ENCODE measurements at regions not wholly inside any gene's neighbourhood (a gene's known extent, or its start where the extent isn't known, plus 50 kb on each side); places are given as distances from the start of the nearest gene placed in this dataset.

- Mint-ChIP-seq H3K36me3 (ENCODE audit: insufficient read depth, unreplicated experiment) (no peaks in the 10 kb centered on the region), H3K27me3 (ENCODE audit: insufficient read depth, unreplicated experiment) (no peaks in the 10 kb centered on the region), H3K4me3 (ENCODE audit: unreplicated experiment) (no peak overlapping the region), H3K9me3 (ENCODE audit: unreplicated experiment) (no peaks in the 10 kb centered on the region), H3K27ac (ENCODE audit: unreplicated experiment) (no peak overlapping the region), H3K4me1 (ENCODE audit: low read depth, unreplicated experiment) (no peaks in the 10 kb centered on the region)
- Histone ChIP-seq H3K36me3 (ENCODE audit: control insufficient read depth, insufficient read depth, low read length) (no peaks in the 10 kb centered on the region), H3K27me3 (replicated peaks; ENCODE audit: control insufficient read depth, insufficient read depth, low read length) (no peaks in the 10 kb centered on the region), H3K9me3 (no peaks in the 10 kb centered on the region), H3K4me3 (ENCODE audit: low read depth, low read length) (no peak overlapping the region), H3K4me1 (no peaks in the 10 kb centered on the region)
- no TSS peak for BruUV-seq (replicated peaks)
- intact Hi-C loops (cut with micrococcal nuclease; ENCODE audit: unreplicated experiment) = no loop called here
- TF ChIP-seq CTCF (IDR thresholded peaks at IDR 0.05; ENCODE audit: insufficient read depth in 1 of 2, low read depth in 1 of 2, low read length in 1 of 2, severe bottlenecking in 1 of 2, unreplicated experiment in 1 of 2) = no peak
- no peak for DNase-seq
- CTCF ChIA-PET = no interaction called here
- POLR2A ChIA-PET = no interaction called here
Measured at GRCh38 chr6:159642995-159643394, 50.0 kb downstream of the SOD2 start.

GRCh38 chr6:159642481-159642880, 50.6 kb downstream of the SOD2 start:
- Histone ChIP-seq H3K4me3 (ENCODE audit: low read depth, low read length) (no peak overlapping the region), H3K9me3 (no peaks in the 10 kb centered on the region), H3K27me3 (replicated peaks; ENCODE audit: control insufficient read depth, insufficient read depth, low read length) (no peaks in the 10 kb centered on the region), H3K4me1 (no peaks in the 10 kb centered on the region), H3K36me3 (ENCODE audit: control insufficient read depth, insufficient read depth, low read length) (no peaks in the 10 kb centered on the region)
- ChIA-PET CTCF (no interaction called here), POLR2A (no interaction called here)
- Mint-ChIP-seq H3K27ac (ENCODE audit: unreplicated experiment) (no peak overlapping the region), H3K36me3 (ENCODE audit: insufficient read depth, unreplicated experiment) (no peaks in the 10 kb centered on the region), H3K9me3 (ENCODE audit: unreplicated experiment) (no peaks in the 10 kb centered on the region), H3K4me3 (ENCODE audit: unreplicated experiment) (no peak overlapping the region), H3K4me1 (ENCODE audit: low read depth, unreplicated experiment) (no peaks in the 10 kb centered on the region), H3K27me3 (ENCODE audit: insufficient read depth, unreplicated experiment) (no peaks in the 10 kb centered on the region)
- no peak for DNase-seq
- TF ChIP-seq CTCF (IDR thresholded peaks at IDR 0.05; ENCODE audit: insufficient read depth in 1 of 2, low read depth in 1 of 2, low read length in 1 of 2, severe bottlenecking in 1 of 2, unreplicated experiment in 1 of 2) = no peak
- intact Hi-C loops (cut with micrococcal nuclease; ENCODE audit: unreplicated experiment) = no loop called here
- BruUV-seq (replicated peaks) = no TSS peak

- Histone ChIP-seq H3K4me1 (no peaks in the 10 kb centered on the region), H3K27me3 (replicated peaks; ENCODE audit: control insufficient read depth, insufficient read depth, low read length) (no peaks in the 10 kb centered on the region), H3K4me3 (ENCODE audit: low read depth, low read length) (no peak overlapping the region), H3K9me3 (no peaks in the 10 kb centered on the region), H3K36me3 (ENCODE audit: control insufficient read depth, insufficient read depth, low read length) (no peaks in the 10 kb centered on the region)
- no peak for TF ChIP-seq CTCF (IDR thresholded peaks at IDR 0.05; ENCODE audit: insufficient read depth in 1 of 2, low read depth in 1 of 2, low read length in 1 of 2, severe bottlenecking in 1 of 2, unreplicated experiment in 1 of 2)
- Mint-ChIP-seq H3K36me3 (ENCODE audit: insufficient read depth, unreplicated experiment) (no peaks in the 10 kb centered on the region), H3K9me3 (ENCODE audit: unreplicated experiment) (no peaks in the 10 kb centered on the region), H3K4me1 (ENCODE audit: low read depth, unreplicated experiment) (no peaks in the 10 kb centered on the region), H3K27ac (ENCODE audit: unreplicated experiment) (no peak overlapping the region), H3K27me3 (ENCODE audit: insufficient read depth, unreplicated experiment) (no peaks in the 10 kb centered on the region), H3K4me3 (ENCODE audit: unreplicated experiment) (no peak overlapping the region)
- BruUV-seq (replicated peaks) = no TSS peak
- no peak for DNase-seq
- ChIA-PET POLR2A (no interaction called here), CTCF (no interaction called here)
- intact Hi-C loops (cut with micrococcal nuclease; ENCODE audit: unreplicated experiment) = no loop called here
Measured at GRCh38 chr6:159640722-159641482, 52.1 kb downstream of the SOD2 start.

All from Caco-2 (cell line).